Nephron (organoid): ENCODE measurements at regions not wholly inside any gene's neighbourhood (a gene's known extent, or its start where the extent isn't known, plus 50 kb on each side); places are given as distances from the start of the nearest gene placed in this dataset.

Experiments
- H3K27ac Mint-ChIP-seq, 3 experiments: 2 replicates each; pipeline ENCODE4 v1.8.0; 2020; ENCODE audit warnings: mixed read lengths in 3 of 3, mild to moderate bottlenecking in 2 of 3, moderate library complexity in 1 of 3
- H3K27me3 Mint-ChIP-seq: 2 replicates; pipeline ENCODE4 v1.8.0; 2021; ENCODE audit warnings: low read depth, mild to moderate bottlenecking, moderate library complexity, mixed read lengths
- H3K36me3 Mint-ChIP-seq: 2 replicates; pipeline ENCODE4 v1.8.0; 2020; ENCODE audit warnings: low read depth, mixed read lengths
- H3K4me1 Mint-ChIP-seq: 2 replicates; pipeline ENCODE4 v1.8.0; 2020; ENCODE audit warnings: mixed read lengths
- H3K4me3 Mint-ChIP-seq, 3 experiments: 2 replicates each; pipeline ENCODE4 v1.8.0; 2020; ENCODE audit warnings: mild to moderate bottlenecking in 3 of 3, mixed read lengths in 3 of 3, moderate library complexity in 2 of 3
- H3K9me3 Mint-ChIP-seq: 2 replicates; pipeline ENCODE4 v1.8.0; 2020; ENCODE audit warnings: mixed read lengths
- CTCF ChIP-seq, 3 experiments: fragments of 200-600 bp; sonication (generic); IDR thresholded peaks; one replicate each; pipeline ENCODE4 v1.5.0; 2021; ENCODE audit warnings: antibody characterized with exemption in 3 of 3; ENCODE audit not compliant: unreplicated experiment in 3 of 3

- Mint-ChIP-seq H3K9me3 (no peaks in the 10 kb centered on the region), H3K36me3 (no peaks in the 10 kb centered on the region), H3K27ac (peak overlapping the region; percentile 23 to 93 (median 78)), H3K4me3 (no peak overlapping the region), H3K27me3 (no peaks in the 10 kb centered on the region), H3K4me1 (peaks cover 38% of the 10 kb centered on the region)
- no peak for TF ChIP-seq CTCF (IDR thresholded peaks at IDR 0.05; ENCODE audit: unreplicated experiment in 3 of 3)
These were observed 615.0 kb downstream of the HDGFL1 start for GRCh38 chr6:23184351-23184750.

- H3K27me3 Mint-ChIP-seq, result no peaks in the 10 kb centered on the region
- H3K27ac Mint-ChIP-seq, result no peak overlapping the region
- peaks cover 15% of the 10 kb centered on the region for H3K4me1 Mint-ChIP-seq
- H3K9me3 Mint-ChIP-seq, result no peaks in the 10 kb centered on the region
- H3K36me3 Mint-ChIP-seq, result no peaks in the 10 kb centered on the region
- no peak for TF ChIP-seq CTCF (IDR thresholded peaks at IDR 0.05; ENCODE audit: unreplicated experiment in 3 of 3)
- H3K4me3 Mint-ChIP-seq, result no peak overlapping the region
These were observed 626.1 kb downstream of the HDGFL1 start for GRCh38 chr6:23195487-23195886.

- Mint-ChIP-seq H3K27me3 (no peaks in the 10 kb centered on the region), H3K9me3 (no peaks in the 10 kb centered on the region), H3K4me3 (no peak overlapping the region), H3K4me1 (peaks cover 28% of the 10 kb centered on the region), H3K36me3 (no peaks in the 10 kb centered on the region), H3K27ac (peak overlapping the region in 2 of 3 experiments; percentile 39 to 58)
- TF ChIP-seq CTCF (IDR thresholded peaks at IDR 0.05; ENCODE audit: unreplicated experiment in 3 of 3), result no peak
These were observed 630.2 kb downstream of the HDGFL1 start for GRCh38 chr6:23199541-23199940.

GRCh38 chr6:23200946-23201345 is 631.6 kb downstream of the HDGFL1 start:
- no peak for TF ChIP-seq CTCF (IDR thresholded peaks at IDR 0.05; ENCODE audit: unreplicated experiment in 3 of 3)
- Mint-ChIP-seq H3K36me3 (no peaks in the 10 kb centered on the region), H3K27me3 (no peaks in the 10 kb centered on the region), H3K4me3 (no peak overlapping the region), H3K4me1 (peaks cover 28% of the 10 kb centered on the region), H3K9me3 (no peaks in the 10 kb centered on the region), H3K27ac (peak overlapping the region; percentile 50 to 83 (median 73))

GRCh38 chr6:23202207-23202606 is 632.8 kb downstream of the HDGFL1 start:
- Mint-ChIP-seq H3K27ac (peak overlapping the region in 2 of 3 experiments; percentile 16 to 18), H3K4me1 (peaks cover 28% of the 10 kb centered on the region), H3K36me3 (no peaks in the 10 kb centered on the region), H3K27me3 (no peaks in the 10 kb centered on the region), H3K9me3 (no peaks in the 10 kb centered on the region), H3K4me3 (no peak overlapping the region)
- TF ChIP-seq CTCF (IDR thresholded peaks at IDR 0.05; ENCODE audit: unreplicated experiment in 3 of 3), result no peak

- no peaks in the 10 kb centered on the region for H3K4me1 Mint-ChIP-seq
- no peaks in the 10 kb centered on the region for H3K27me3 Mint-ChIP-seq
These were observed 643.0 kb downstream of the HDGFL1 start for GRCh38 chr6:23212398-23212797.

More at GRCh38 chr6:23212398-23212797, 643.0 kb downstream of the HDGFL1 start:
- Mint-ChIP-seq H3K9me3 (peaks cover 17% of the 10 kb centered on the region), H3K27ac (no peak overlapping the region), H3K36me3 (no peaks in the 10 kb centered on the region), H3K4me3 (no peak overlapping the region)
- no peak for TF ChIP-seq CTCF (IDR thresholded peaks at IDR 0.05; ENCODE audit: unreplicated experiment in 3 of 3)
